BJ (cell line): ENCODE measurements at regions not wholly inside any gene's neighbourhood (a gene's known extent, or its start where the extent isn't known, plus 50 kb on each side); places are given as distances from the start of the nearest gene placed in this dataset.

ENCODE experiments used
- CTCF ChIA-PET: fragments of 350-600 bp; formaldehyde crosslinking; extraction: SDS; loops from one replicate; lab custom pipeline; 2021; ENCODE audit warnings: antibody characterized with exemption, inconsistent platforms; lab: Yijun Ruan, JAX
- POLR2A ChIA-PET: fragments of 300-600 bp; sonication (Branson Sonifier 250); formaldehyde crosslinking; extraction: SDS; loops from one replicate; lab custom pipeline; 2021; ENCODE audit warnings: antibody characterized with exemption; lab: Charles Lee
- DNase-seq: peaks from one replicate; pipeline ENCODE4 v3.0.0-alpha.2; 2011; ENCODE audit warnings: low read depth
- H3K27me3 ChIP-seq: 2 replicates; pipeline ENCODE4 v1.6.0; 2011; ENCODE audit warnings: low read length; ENCODE audit not compliant: control insufficient read depth, insufficient read depth
- H3K36me3 ChIP-seq: 2 replicates; pipeline ENCODE4 v1.5.1; 2011; ENCODE audit warnings: low read length; ENCODE audit not compliant: control insufficient read depth, insufficient read depth
- H3K4me3 ChIP-seq: 2 replicates; pipeline ENCODE4 v1.5.1; 2011; ENCODE audit warnings: low read depth, mild to moderate bottlenecking, control low read depth, low read length
- CTCF ChIP-seq: IDR thresholded peaks from 2 replicates; pipeline ENCODE4 v1.5.1; 2011; ENCODE audit warnings: low read depth, mild to moderate bottlenecking, control low read depth, inconsistent platforms, low read length, moderate library complexity; ENCODE audit not compliant: insufficient read depth

- Histone ChIP-seq H3K4me3 (no peak overlapping the region), H3K27me3 (no peaks in the 10 kb centered on the region), H3K36me3 (no peaks in the 10 kb centered on the region)
- POLR2A ChIA-PET, result no interaction called here
- no peak for TF ChIP-seq CTCF
- DNase-seq, result peak; percentile 22
- CTCF ChIA-PET, result no interaction called here
These were observed 79.8 kb upstream of the LRPPRC start for GRCh38 chr2:44075541-44075940.

- H3K4me3 ChIP-seq, result no peak overlapping the region
- CTCF ChIA-PET, result interaction anchor here (0.7 to 1.4 kb wide), 2 partner anchors 23 to 34 kb away, joined by 3 read pairs; no protein-coding TSS in a partner anchor
- DNase-seq, result no peak
- POLR2A ChIA-PET, result no interaction called here
- H3K27me3 ChIP-seq, result no peaks in the 10 kb centered on the region
- H3K36me3 ChIP-seq, result no peaks in the 10 kb centered on the region
- no peak for TF ChIP-seq CTCF
These were observed 82.2 kb upstream of the LRPPRC start for GRCh38 chr2:44077942-44078511.

- no peak for TF ChIP-seq CTCF
- DNase-seq, result no peak
- Histone ChIP-seq H3K36me3 (no peaks in the 10 kb centered on the region), H3K4me3 (no peak overlapping the region), H3K27me3 (no peaks in the 10 kb centered on the region)
- ChIA-PET CTCF (interaction anchor here (0.6 kb wide), 1 partner anchor 184 kb away, joined by 3 read pairs; no protein-coding TSS in a partner anchor), POLR2A (no interaction called here)
These were observed 83.9 kb upstream of the LRPPRC start for GRCh38 chr2:44079686-44080085.

- DNase-seq, result no peak
- no peak overlapping the region for H3K4me3 ChIP-seq
- no peaks in the 10 kb centered on the region for H3K27me3 ChIP-seq
- CTCF ChIA-PET, result interaction anchor here (1.3 kb wide), 1 partner anchor 208 kb away, joined by 4 read pairs; no protein-coding TSS in a partner anchor
- POLR2A ChIA-PET, result no interaction called here
- no peak for TF ChIP-seq CTCF
- H3K36me3 ChIP-seq, result no peaks in the 10 kb centered on the region
These were observed 85.6 kb upstream of the PPM1B start for GRCh38 chr2:44083054-44083453.

- DNase-seq, result no peak
- H3K4me3 ChIP-seq, result no peak overlapping the region
- TF ChIP-seq CTCF, result no peak
- no peaks in the 10 kb centered on the region for H3K27me3 ChIP-seq
- POLR2A ChIA-PET, result no interaction called here
- CTCF ChIA-PET, result interaction anchor here (0.8 kb wide), 1 partner anchor 207 kb away, joined by 3 read pairs; no protein-coding TSS in a partner anchor
- H3K36me3 ChIP-seq, result no peaks in the 10 kb centered on the region
These were observed 83.8 kb upstream of the PPM1B start for GRCh38 chr2:44084850-44085249.
